ENCODE measurements at regions not wholly inside any gene's neighbourhood (a gene's known extent, or its start where the extent isn't known, plus 50 kb on each side); places are given as distances from the start of the nearest gene placed in this dataset.
"Not testable (repeated sequence)": the region's sequence is repeated elsewhere in the genome, so short reads cannot be mapped to it uniquely, and the experiment has no call there.

DNA sequence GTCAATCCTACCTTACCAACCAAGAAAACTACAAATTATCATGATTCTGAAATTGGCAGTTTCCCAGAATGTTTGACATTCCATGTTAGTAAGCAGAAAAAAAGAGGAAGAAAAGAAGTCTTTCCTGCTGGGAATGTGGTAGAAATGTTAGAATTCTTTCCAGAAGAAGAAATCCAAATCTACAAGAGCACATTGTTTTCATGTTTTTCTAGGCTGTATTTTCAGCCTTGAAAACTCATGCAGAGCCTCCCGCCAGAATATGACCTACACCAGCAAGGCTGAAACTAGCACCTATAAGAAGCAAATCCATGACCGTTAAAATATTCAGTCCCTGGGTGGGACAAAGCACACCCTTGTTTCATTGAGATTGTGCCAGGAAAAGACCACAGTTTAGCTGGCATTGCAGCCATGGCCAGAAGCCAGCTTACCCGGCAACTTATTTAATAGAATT is 259.4 kb downstream of the GJA1 start:
- intact Hi-C loops (cut with DNase I): no loop called here
- TF ChIP-seq, protein P1, sequence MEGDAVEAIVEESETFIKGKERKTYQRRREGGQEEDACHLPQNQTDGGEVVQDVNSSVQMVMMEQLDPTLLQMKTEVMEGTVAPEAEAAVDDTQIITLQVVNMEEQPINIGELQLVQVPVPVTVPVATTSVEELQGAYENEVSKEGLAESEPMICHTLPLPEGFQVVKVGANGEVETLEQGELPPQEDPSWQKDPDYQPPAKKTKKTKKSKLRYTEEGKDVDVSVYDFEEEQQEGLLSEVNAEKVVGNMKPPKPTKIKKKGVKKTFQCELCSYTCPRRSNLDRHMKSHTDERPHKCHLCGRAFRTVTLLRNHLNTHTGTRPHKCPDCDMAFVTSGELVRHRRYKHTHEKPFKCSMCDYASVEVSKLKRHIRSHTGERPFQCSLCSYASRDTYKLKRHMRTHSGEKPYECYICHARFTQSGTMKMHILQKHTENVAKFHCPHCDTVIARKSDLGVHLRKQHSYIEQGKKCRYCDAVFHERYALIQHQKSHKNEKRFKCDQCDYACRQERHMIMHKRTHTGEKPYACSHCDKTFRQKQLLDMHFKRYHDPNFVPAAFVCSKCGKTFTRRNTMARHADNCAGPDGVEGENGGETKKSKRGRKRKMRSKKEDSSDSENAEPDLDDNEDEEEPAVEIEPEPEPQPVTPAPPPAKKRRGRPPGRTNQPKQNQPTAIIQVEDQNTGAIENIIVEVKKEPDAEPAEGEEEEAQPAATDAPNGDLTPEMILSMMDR (IDR thresholded peaks at IDR 0.05): no peak
- H3K9me3 ChIP-seq: no peaks in the 10 kb centered on the region
- H3K4me3 ChIP-seq: no peak overlapping the region
- no peaks in the 10 kb centered on the region for H3K4me1 ChIP-seq
- no peaks in the 10 kb centered on the region for H3K36me3 ChIP-seq
- ATAC-seq: no peak
- H3K27ac ChIP-seq: no peak overlapping the region
- no peak for DNase-seq
- no peaks in the 10 kb centered on the region for H3K27me3 ChIP-seq

DNA sequence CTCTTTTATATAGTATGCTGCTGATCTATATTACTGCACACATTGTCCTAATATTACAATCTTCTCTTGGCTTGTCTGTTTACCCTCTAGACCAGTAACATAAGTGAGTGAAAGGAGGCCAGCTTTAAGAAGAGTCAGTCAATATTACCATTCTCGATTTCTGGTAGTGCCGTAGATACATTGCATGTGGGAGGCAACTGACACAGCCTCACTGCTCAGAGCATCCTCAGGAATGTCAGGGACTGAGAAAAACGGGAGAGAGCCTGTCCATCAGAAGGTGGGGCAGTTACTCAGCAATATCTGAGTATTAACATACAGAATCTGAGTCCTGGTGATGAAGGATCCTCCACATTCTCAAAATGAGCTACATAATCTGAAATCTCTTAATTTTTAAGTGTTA is 259.9 kb downstream of the GJA1 start:
- H3K36me3 ChIP-seq: no peaks in the 10 kb centered on the region
- H3K4me3 ChIP-seq: no peak overlapping the region
- no peak overlapping the region for H3K27ac ChIP-seq
- H3K4me1 ChIP-seq: no peaks in the 10 kb centered on the region
- TF ChIP-seq, protein P1 (IDR thresholded peaks at IDR 0.05): no peak
- DNase-seq (no peak), ATAC-seq (no peak)
- intact Hi-C loops (cut with DNase I): no loop called here
- H3K9me3 ChIP-seq: no peaks in the 10 kb centered on the region
- no peaks in the 10 kb centered on the region for H3K27me3 ChIP-seq

DNA sequence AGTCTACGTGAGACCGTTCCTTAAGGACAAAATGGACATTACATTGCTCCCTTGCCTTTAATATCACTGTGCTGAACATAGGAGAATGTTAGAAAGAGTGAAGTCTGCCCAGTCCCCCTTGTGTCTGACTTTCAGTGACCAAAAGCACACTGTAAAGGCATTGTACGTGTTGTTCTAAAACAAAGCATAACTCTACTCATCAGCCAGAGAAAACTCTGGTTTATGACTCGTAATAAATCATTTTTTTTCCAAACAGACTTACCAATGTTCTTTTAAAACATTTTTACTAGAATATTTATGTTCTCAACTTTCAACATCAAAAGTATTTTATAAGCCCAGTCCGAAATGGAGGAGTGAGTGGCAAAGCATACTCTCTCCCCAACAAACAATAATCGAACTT is 262.5 kb downstream of the GJA1 start:
- H3K4me1 ChIP-seq: no peaks in the 10 kb centered on the region
- no peak overlapping the region for H3K4me3 ChIP-seq
- TF ChIP-seq, protein P1 (IDR thresholded peaks at IDR 0.05): no peak
- ATAC-seq: no peak
- no peak overlapping the region for H3K27ac ChIP-seq
- no peaks in the 10 kb centered on the region for H3K36me3 ChIP-seq
- DNase-seq: no peak
- H3K27me3 ChIP-seq: no peaks in the 10 kb centered on the region
- intact Hi-C loops (cut with DNase I): no loop called here
- peaks cover 0 to 2% of the 10 kb centered on the region in 2 donors for H3K9me3 ChIP-seq

DNA sequence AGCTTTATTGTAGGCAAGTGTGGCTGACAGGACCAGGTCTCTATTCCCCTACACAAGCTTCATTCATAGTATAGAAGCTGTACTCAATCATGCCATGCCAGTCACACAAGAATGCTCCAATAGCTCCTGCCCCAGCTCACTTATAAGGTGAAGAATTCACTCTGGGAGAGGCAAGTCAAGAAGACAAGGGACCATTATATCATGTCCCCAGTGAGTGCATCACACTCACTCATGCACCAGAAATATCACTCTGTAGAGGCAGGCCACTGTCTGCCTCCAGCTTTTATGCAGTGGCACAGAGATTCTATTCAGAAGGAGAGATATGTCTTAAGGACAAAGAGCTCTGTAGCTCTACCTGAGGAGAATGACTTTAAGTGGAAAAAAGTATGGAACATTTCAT is 263.2 kb downstream of the GJA1 start:
- ATAC-seq (no peak), DNase-seq (no peak)
- H3K27me3 ChIP-seq: no peaks in the 10 kb centered on the region
- H3K4me1 ChIP-seq: no peaks in the 10 kb centered on the region
- H3K36me3 ChIP-seq: no peaks in the 10 kb centered on the region
- H3K27ac ChIP-seq: no peak overlapping the region
- intact Hi-C loops (cut with DNase I): no loop called here
- TF ChIP-seq, protein P1 (IDR thresholded peaks at IDR 0.05): no peak
- peaks cover 0 to 4% of the 10 kb centered on the region in 2 donors for H3K9me3 ChIP-seq
- no peak overlapping the region for H3K4me3 ChIP-seq

DNA sequence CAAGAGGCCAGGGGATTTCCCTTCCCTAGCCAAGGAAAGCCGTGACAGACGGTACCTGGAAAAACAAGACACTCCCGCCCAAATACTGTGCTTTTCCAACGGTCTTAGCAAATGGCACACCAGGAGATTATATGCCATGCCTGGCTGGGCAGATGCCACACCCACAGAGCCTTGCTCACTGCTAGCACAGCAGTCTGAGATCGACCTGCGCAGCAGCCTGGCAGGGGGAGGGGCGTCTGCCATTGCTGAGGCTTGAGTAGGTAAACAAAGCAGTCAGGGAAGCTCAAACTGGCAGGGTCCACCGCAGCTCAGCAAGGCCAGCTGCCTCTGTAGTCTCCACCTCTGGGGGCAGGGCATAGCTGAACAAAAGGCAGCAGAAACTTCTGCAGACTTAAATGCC is 267.7 kb downstream of the GJA1 start:
- intact Hi-C loops (cut with DNase I); H3K4me1 ChIP-seq; DNase-seq; ATAC-seq; H3K9me3 ChIP-seq; H3K36me3 ChIP-seq; H3K27me3 ChIP-seq; H3K4me3 ChIP-seq; H3K27ac ChIP-seq: not testable (repeated sequence)

DNA sequence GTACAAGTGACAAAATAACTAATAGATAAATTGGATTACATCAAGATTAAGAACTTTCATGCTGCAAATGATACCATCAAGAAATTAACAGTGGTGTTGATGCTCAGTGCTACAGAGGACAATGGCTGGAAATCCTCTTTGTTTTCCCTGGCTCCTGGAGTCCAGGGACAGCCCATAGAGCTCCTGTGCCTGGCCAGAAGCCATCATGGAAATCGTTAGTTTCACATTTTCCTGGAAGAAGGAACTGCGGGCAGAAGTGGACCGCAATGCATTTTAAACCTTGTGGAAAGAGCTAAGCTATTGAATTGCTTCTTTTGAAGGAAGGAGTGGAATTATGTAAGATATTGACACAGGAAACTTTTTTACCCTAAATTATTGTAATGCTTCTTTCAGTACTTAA is 276.0 kb downstream of the GJA1 start:
- ATAC-seq (peak; percentile 40), DNase-seq (no peak)

More for the DNA sequence above, 276.0 kb downstream of the GJA1 start:
- H3K4me3 ChIP-seq: no peak overlapping the region
- H3K27me3 ChIP-seq: no peaks in the 10 kb centered on the region
- intact Hi-C loops (cut with DNase I): no loop called here
- TF ChIP-seq, protein P1 (IDR thresholded peaks at IDR 0.05): no peak
- H3K4me1 ChIP-seq: peaks cover 0 to 6% of the 10 kb centered on the region in 2 donors
- H3K36me3 ChIP-seq: no peaks in the 10 kb centered on the region
- H3K27ac ChIP-seq: no peak overlapping the region
- peaks cover 0 to 3% of the 10 kb centered on the region in 2 donors for H3K9me3 ChIP-seq

All from left lung (tissue), 4 donors.